Stimulated activated CD4-positive, alpha-beta T cell treated with anti-CD3 and anti-CD28 coated beads, Interleukin-1b, Interleukin-23, amount 100 ng/mL, for 48 hours (primary cell): ENCODE measurements at regions not wholly inside any gene's neighbourhood (a gene's known extent, or its start where the extent isn't known, plus 50 kb on each side); places are given as distances from the start of the nearest gene placed in this dataset.
"Not testable (repeated sequence)": the region's sequence is repeated elsewhere in the genome, so short reads cannot be mapped to it uniquely, and the experiment has no call there.

Experiments used
- DNase-seq: peaks from one replicate; pipeline ENCODE4 v3.0.0-alpha.2; 2020

GRCh38 chr16:87123356-87124001 lies 193.7 kb downstream of the C16orf95 start:
- no peak for DNase-seq

DNA sequence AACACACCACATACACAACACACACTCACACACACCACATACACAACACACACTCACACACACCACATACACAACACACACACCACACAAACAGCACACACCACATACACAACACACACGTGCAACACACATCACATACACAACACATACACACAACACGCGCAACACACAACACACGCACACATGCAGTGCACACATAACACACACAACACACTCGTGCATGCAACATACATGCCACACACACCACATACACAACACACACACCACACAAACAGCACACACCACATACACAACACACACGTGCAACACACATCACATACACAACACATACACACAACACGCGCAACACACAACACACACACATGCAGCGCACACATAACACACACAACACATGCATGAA lies 192.8 kb downstream of the C16orf95 start:
- not testable (repeated sequence) for DNase-seq

GRCh38 chr16:87125206-87126155 lies 191.7 kb downstream of the C16orf95 start:
- DNase-seq, result no peak

GRCh38 chr16:87126403-87127025 lies 190.7 kb downstream of the C16orf95 start:
- no peak for DNase-seq

DNA sequence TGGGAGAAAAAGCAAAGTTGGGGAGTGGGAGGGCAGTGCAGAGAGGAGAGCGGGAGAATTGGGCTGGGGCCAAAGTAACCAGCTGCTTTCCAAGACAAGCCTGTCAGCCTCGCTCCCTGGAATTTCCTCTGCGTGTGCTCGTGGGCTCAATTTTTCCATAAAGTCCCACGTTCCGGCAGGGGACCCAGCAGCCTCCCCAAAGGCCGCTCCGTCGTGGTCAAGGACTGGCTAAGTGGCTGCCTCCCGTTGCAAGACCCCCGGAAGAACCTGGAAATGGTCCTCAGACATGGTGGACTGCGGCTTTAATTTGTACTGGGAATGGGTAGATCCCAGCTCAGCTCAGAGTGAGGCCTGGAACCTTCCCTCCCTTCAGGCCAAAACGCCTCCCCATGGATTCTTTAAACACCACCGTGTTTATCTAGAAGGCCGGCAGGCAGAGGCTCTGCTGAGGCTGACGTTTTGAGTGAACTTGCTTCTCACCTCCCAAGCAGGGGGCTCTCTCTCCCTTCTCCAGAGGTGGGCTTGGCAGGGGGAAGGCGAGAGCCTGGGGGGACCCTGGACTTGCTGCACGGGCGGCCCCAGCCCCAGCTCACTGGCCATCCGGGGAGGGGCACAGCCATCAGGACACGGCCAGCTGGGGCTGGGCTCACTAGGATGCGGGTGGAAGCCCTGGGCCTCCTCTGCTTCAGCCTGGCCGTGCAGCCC lies 190.0 kb downstream of the C16orf95 start:
- no peak for DNase-seq

DNA sequence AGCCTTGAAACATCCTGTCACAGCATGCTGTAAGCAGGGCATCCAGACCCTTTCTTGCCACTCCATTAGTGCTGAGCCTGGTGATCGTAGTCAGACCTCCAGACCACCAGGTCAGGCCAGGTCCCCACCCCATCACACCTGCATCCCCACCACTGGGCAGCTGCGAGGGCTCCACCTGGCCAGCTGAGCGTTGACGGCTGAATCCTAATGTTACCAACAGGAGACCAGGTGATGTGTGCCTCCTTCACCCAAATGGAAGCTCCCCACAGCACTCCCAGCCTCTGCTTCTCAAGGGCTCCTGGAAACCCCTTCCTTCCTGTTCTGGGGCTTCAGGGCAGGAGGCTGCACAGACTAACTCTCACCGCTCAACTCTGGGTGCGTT lies 189.4 kb downstream of the C16orf95 start:
- DNase-seq, result no peak

GRCh38 chr16:87129771-87130170 lies 187.4 kb downstream of the C16orf95 start:
- DNase-seq, result no peak

- DNase-seq, result no peak
Observed at GRCh38 chr16:87131061-87131995, 185.9 kb downstream of the C16orf95 start.

DNA sequence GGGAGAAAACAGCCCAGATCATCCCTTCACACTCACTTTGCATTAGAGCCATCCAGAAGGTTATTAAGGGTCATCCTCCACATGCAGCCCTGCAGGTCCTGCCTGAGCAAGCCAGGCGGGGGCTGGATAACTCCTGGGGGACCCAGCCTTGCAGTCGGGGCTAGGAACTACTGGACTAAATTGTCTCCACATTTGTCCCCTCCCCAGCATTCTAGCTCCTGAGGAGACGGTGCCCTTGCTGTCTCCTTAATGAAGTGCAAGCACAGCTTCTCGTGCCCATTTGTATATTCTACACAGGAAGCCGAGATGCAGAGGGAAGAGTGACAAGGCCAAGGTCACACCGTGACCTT lies 185.2 kb downstream of the C16orf95 start:
- no peak for DNase-seq

GRCh38 chr16:87132361-87133014 lies 184.7 kb downstream of the C16orf95 start:
- DNase-seq, result no peak

DNA sequence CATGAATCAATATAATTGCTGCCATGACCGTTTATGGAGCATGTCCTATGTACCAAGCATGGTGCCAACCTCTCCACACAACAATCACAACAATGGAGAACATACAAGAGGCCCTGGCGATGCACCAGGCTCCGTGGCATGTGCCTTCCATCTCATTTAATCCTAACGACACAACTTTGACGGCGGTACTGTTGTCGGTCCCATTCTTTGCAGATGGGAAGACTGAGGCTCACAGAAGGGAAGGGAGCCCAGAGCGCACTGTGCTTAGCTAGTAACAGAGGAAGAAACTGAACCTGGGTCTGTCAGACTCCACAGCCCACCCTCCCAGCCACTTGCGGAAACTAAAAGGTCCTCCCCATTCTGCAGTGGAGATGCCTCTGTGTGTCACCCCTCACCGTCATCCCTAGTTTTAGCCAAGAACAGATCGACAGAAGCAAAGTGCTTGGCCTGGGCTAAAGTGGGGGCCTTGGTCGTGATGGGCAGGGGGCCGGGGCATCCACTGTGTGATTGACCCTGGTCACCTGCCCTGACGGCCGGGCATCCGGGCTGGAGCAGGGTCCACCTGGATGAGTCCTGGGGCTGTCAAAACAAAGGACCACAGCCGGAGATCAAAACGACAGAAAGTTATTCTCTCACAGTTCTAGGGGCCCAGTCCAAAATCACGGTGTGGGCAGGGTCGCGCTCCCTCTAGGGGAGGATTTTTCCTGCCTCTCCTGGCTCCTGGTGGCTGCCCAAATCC lies 183.9 kb downstream of the C16orf95 start:
- no peak for DNase-seq

DNA sequence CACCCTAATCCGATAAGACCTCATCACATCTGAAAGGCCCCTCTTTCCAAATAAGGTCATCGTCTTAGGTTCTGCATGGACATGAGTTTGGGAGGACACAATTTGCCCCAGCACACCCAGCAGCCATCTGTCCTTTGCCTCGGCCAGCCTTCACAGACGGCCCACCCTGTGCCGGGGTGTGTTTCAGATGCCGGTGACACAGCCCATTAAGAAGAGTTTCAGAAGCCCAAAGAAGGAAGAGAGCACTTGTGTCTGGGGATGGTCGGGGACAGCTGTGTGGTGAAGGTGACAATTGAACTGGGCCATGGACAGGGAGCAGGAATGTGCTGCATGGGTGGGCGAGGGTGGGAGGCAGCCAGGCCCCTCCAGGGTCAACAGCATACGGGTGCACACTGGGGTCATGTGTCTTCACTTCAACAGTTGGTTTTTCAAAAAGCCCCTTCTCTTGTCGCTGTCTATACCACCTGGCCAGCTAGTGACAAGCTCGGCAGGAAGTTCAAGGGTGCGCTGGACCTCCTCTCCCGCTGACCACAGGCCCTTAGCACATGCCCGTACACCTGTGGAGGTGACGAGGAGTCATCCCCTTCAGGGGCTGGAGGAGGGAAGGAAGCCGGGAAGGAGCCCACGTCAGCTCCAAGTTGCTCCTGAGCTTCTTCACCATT lies 183.1 kb downstream of the C16orf95 start:
- no peak for DNase-seq

DNA sequence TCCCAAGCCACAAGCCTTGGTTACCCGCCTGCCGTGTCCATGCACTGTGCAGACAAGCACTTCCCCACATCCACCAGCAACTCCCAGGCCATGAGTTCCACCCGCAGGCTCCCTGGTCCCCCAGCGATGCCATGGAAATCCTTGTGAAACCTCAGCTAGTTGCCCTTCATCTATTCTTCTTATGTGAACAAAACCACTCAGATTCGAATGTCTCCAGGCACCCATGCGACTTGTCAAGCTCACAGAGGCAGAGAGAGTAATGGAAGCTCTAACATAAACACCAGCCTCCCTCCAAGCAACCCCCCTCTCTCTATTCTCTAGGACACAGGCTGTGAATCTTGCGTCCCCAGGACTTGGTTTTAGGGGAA lies 182.6 kb downstream of the C16orf95 start:
- DNase-seq, result no peak

DNA sequence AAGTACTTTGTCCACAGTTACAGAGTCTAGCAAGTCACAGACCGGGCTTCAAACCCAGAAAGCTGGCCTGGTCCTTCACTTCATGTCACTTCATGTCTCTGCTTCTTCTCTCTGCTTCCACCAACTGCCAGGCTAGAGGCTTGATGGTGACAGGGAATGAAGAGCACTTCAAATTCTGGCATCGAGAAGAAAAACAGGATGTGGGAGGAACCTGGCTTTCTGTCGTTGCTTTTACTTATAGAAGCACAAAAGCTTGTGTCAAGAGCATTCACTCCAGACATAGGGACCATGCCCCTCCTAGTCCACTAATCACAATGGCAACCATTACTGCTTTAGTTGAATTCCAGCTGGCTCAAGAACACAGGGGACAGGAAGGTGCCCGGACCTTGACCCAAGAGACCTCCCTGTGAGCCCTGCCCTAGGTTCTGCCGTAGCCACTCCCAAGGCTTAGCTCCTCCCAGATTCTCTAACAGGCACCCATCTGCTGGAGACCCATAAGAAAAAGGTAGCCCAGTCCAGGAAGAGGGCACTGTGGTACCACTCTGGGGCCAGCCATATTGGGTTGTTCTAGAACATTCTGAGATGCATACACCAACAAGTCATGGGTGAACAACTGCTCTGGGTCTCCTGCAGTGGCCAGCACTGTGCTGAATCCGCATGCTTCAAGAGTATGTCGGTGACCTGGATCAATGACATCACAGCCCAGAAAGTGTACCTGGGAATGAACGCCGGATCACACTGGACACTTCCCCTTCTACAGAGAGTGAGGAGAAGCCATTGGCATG lies 181.8 kb downstream of the C16orf95 start:
- DNase-seq, result no peak

GRCh38 chr16:87138316-87138715 lies 178.9 kb downstream of the C16orf95 start:
- DNase-seq, result no peak

DNA sequence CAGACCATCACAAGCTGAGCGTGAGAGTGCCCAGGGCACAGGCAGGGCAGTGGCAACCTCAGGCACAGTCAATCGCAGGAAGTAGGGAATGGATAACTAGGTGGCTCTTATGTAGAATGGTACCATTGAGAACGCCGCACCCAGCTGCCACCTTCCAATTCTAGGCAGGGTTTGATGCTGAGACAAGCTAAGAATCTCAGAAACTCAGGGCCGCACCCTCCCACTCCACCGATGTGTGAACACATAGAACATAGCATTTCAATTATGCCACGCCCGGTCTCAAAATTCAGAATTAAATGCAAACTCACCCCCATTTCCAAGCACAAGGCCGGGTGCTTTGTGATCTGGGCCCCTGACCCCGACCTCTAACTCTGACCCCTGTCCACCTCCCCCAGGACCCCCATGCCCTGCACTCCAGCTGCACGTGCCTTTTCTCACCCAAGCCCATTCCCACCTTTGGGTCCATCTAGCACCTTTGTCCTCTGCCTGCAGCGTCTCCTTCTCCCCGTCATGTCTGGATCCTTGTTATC lies 178.4 kb downstream of the C16orf95 start:
- DNase-seq, result no peak

- DNase-seq, result no peak
Observed at GRCh38 chr16:87140211-87141200, 176.7 kb downstream of the C16orf95 start.

DNA sequence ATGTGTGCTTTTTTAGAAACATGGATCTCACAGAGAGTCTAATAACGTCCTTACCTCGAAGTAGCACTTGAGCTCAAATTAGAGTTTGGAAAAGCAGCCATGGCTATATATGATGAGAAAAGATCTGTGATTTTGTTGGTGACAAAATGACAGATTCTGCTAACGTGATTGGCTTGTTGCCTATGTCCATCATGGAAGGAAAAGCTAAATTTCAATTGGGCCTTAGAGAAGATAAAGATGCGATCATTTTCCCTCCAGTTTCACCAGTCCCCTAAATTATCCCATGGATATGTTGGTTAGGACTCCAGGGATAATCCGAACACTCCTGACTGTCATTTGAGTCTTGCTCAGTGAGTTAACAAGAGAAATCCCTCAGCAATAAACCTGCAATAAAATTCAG lies 175.8 kb downstream of the C16orf95 start:
- DNase-seq, result no peak
